C4-2B (cell line): ENCODE measurements at regions not wholly inside any gene's neighbourhood (a gene's known extent, or its start where the extent isn't known, plus 50 kb on each side); places are given as distances from the start of the nearest gene placed in this dataset.

Experiments used
- ZFX ChIP-seq: fragments of 450-650 bp; IDR thresholded peaks from 2 replicates; pipeline ENCODE4 v1.6.1; 2017
- TF ChIP-seq, protein P1 (sequence below): fragments of 450-650 bp; conservative IDR thresholded peaks from 2 replicates; pipeline ENCODE4 v1.5.1; 2017; ENCODE audit warnings: mild to moderate bottlenecking

DNA sequence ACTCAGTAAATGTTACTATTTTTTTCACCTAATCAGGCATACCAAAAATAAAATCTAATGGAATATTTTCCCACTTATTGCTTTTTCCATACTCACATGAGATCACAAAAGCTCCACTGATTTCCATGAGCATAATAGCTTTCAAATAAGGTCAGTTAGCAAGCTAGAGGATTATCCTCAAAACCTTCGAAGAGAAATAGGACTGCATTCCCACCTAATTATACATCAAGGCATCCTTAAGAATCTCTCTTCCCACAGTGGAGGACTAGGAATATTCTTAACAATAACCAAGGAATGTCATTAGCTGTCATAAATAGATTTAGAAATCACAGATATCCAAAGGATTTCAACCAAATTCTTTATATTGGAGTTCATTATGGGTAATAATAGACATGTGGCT is 127.9 kb upstream of the STT3B start:
- TF ChIP-seq, protein P1, sequence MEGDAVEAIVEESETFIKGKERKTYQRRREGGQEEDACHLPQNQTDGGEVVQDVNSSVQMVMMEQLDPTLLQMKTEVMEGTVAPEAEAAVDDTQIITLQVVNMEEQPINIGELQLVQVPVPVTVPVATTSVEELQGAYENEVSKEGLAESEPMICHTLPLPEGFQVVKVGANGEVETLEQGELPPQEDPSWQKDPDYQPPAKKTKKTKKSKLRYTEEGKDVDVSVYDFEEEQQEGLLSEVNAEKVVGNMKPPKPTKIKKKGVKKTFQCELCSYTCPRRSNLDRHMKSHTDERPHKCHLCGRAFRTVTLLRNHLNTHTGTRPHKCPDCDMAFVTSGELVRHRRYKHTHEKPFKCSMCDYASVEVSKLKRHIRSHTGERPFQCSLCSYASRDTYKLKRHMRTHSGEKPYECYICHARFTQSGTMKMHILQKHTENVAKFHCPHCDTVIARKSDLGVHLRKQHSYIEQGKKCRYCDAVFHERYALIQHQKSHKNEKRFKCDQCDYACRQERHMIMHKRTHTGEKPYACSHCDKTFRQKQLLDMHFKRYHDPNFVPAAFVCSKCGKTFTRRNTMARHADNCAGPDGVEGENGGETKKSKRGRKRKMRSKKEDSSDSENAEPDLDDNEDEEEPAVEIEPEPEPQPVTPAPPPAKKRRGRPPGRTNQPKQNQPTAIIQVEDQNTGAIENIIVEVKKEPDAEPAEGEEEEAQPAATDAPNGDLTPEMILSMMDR, result no peak
- TF ChIP-seq ZFX, result no peak
